ENCODE measurements at regions not wholly inside any gene's neighbourhood (a gene's known extent, or its start where the extent isn't known, plus 50 kb on each side); places are given as distances from the start of the nearest gene placed in this dataset.
"Not testable (repeated sequence)": the region's sequence is repeated elsewhere in the genome, so short reads cannot be mapped to it uniquely, and the experiment has no call there.

DNA sequence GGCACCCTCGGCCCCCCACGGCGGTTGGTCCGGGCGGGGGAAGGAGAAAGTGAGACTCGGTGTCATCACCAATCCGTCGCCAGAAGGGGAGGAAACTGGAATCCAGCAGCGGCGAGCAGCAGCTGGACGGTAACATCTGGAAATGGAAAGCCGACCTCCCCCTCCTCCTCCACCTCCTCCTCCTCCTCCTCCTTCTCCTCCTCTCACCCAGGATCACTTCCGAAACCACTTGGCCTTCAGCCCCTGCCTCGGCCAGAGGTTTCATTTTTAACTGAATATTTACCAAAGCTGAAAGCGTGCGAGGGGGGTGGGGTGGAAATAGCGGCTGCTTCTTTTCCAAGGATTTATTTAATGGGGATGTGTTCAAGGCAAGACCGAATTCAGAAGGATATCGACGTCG lies 72.5 kb upstream of the NBPF9 start:
- TF ChIP-seq, protein P1, sequence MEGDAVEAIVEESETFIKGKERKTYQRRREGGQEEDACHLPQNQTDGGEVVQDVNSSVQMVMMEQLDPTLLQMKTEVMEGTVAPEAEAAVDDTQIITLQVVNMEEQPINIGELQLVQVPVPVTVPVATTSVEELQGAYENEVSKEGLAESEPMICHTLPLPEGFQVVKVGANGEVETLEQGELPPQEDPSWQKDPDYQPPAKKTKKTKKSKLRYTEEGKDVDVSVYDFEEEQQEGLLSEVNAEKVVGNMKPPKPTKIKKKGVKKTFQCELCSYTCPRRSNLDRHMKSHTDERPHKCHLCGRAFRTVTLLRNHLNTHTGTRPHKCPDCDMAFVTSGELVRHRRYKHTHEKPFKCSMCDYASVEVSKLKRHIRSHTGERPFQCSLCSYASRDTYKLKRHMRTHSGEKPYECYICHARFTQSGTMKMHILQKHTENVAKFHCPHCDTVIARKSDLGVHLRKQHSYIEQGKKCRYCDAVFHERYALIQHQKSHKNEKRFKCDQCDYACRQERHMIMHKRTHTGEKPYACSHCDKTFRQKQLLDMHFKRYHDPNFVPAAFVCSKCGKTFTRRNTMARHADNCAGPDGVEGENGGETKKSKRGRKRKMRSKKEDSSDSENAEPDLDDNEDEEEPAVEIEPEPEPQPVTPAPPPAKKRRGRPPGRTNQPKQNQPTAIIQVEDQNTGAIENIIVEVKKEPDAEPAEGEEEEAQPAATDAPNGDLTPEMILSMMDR (IDR thresholded peaks at IDR 0.05), result not testable (repeated sequence)
- TF ChIP-seq EZH2 (IDR thresholded peaks at IDR 0.05; ENCODE audit: borderline replicate concordance, insufficient read depth, low read depth, low read length, poor library complexity, severe bottlenecking), result not testable (repeated sequence)

Measured in B cell (primary cell).